SK-N-SH (cell line): ENCODE measurements at regions not wholly inside any gene's neighbourhood (a gene's known extent, or its start where the extent isn't known, plus 50 kb on each side); places are given as distances from the start of the nearest gene placed in this dataset.

Source experiments
- CTCF ChIA-PET: fragments of 300-600, 350-600 bp; formaldehyde crosslinking; extraction: SDS; loops from one replicate; lab custom pipeline; 2021; lab: Yijun Ruan, JAX
- POLR2A ChIA-PET: fragments of 350-600 bp; sonication (Branson Sonifier 250); formaldehyde crosslinking; extraction: SDS; loops from one replicate; lab custom pipeline; 2020; ENCODE audit warnings: antibody characterized with exemption, inconsistent platforms; lab: Yijun Ruan, JAX
- DNase-seq: peaks from one replicate; pipeline ENCODE4 v3.0.0; 2012
- H2AFZ ChIP-seq: fragments of 200-600 bp; sonication (generic); 2 replicates; pipeline ENCODE4 v1.8.1; 2016; ENCODE audit warnings: antibody characterized with exemption, mild to moderate bottlenecking, low read depth
- H3F3A ChIP-seq: fragments of 200-600 bp; sonication (generic); replicated peaks from 2 replicates; pipeline ENCODE3; 2016; ENCODE audit warnings: antibody characterized with exemption, mild to moderate bottlenecking; ENCODE audit not compliant: insufficient read depth
- H3K27ac ChIP-seq, 2 experiments: fragments of 200-500 bp in 1 of 2; fragments of 200-600 bp in 1 of 2; sonication (Bioruptor generic) in 1 of 2; sonication (generic), shearing (Covaris generic) in 1 of 2; 2 replicates each; pipeline versions ENCODE4 v1.5.1 to v1.6.1; 2014 to 2016; ENCODE audit warnings: low read depth in 2 of 2, inconsistent platforms in 1 of 2, low read length in 1 of 2, mild to moderate bottlenecking in 1 of 2, mixed read lengths in 1 of 2
- H3K27me3 ChIP-seq: fragments of 200-600 bp; sonication (generic), shearing (Covaris generic); 2 replicates; pipeline ENCODE4 v1.6.1; 2016; ENCODE audit warnings: mixed run types; ENCODE audit not compliant: insufficient read depth
- H3K36me3 ChIP-seq, 2 experiments: fragments of 200-500 bp in 1 of 2; fragments of 200-600 bp in 1 of 2; sonication (Bioruptor generic) in 1 of 2; sonication (generic) in 1 of 2; replicated peaks in 1 of 2; 2 replicates each; pipeline versions ENCODE3 to v1.5.1; 2014 to 2016; ENCODE audit warnings: low read length in 1 of 2, mild to moderate bottlenecking in 1 of 2; ENCODE audit not compliant: insufficient read depth in 2 of 2, control insufficient read depth in 1 of 2
- H3K4me1 ChIP-seq, 2 experiments: fragments of 200-500 bp in 1 of 2; fragments of 200-600 bp in 1 of 2; sonication (Bioruptor generic) in 1 of 2; sonication (generic), shearing (Covaris generic) in 1 of 2; 2 replicates each; pipeline versions ENCODE4 v1.5.1 to v1.6.1; 2014 to 2016; ENCODE audit warnings: low read depth in 1 of 2, low read length in 1 of 2, mixed run types in 1 of 2; ENCODE audit not compliant: insufficient read depth in 2 of 2, control insufficient read depth in 1 of 2
- H3K4me2 ChIP-seq: fragments of 200-600 bp; sonication (generic), shearing (Covaris generic); 2 replicates; pipeline ENCODE4 v1.6.1; 2017; ENCODE audit warnings: mixed run types
- H3K4me3 ChIP-seq, 2 experiments: fragments of 200-500 bp in 1 of 2; fragments of 200-600 bp in 1 of 2; sonication (Bioruptor generic) in 1 of 2; sonication (generic), shearing (Covaris generic) in 1 of 2; 2 replicates each; pipeline versions ENCODE4 v1.5.1 to v1.8.1; 2014 to 2016; ENCODE audit warnings: low read depth in 2 of 2, inconsistent platforms in 1 of 2, low read length in 1 of 2, mild to moderate bottlenecking in 1 of 2, mixed read lengths in 1 of 2, moderate library complexity in 1 of 2
- H3K79me2 ChIP-seq: fragments of 200-600 bp; sonication (generic); 2 replicates; pipeline ENCODE4 v1.8.1; 2017; ENCODE audit warnings: mild to moderate bottlenecking; ENCODE audit not compliant: insufficient read depth
- H3K9ac ChIP-seq: fragments of 200-600 bp; sonication (generic); 2 replicates; pipeline ENCODE4 v1.6.1; 2017; ENCODE audit warnings: mixed run types
- H3K9me2 ChIP-seq: fragments of 200-600 bp; sonication (generic); 2 replicates; pipeline ENCODE4 v1.6.1; 2017; ENCODE audit warnings: mixed run types
- H3K9me3 ChIP-seq: fragments of 200-600 bp; sonication (generic); 2 replicates; pipeline ENCODE4 v1.6.1; 2017; ENCODE audit warnings: mixed run types, mild to moderate bottlenecking, moderate library complexity
- H4K20me1 ChIP-seq: fragments of 200-600 bp; sonication (generic); 2 replicates; pipeline ENCODE4 v1.6.1; 2017; ENCODE audit warnings: mild to moderate bottlenecking, mixed run types; ENCODE audit not compliant: insufficient read depth
- CHD2 ChIP-seq: fragments of 150-350 bp; IDR thresholded peaks from 2 replicates; pipeline ENCODE4 v1.6.1; 2018; ENCODE audit warnings: low read length; ENCODE audit not compliant: partially characterized antibody
- EP300 ChIP-seq, 2 experiments: IDR thresholded peaks; 2 replicates each; pipeline versions ENCODE4 v1.4.0 to v1.6.1; 2012; ENCODE audit warnings: borderline replicate concordance in 1 of 2, low read depth in 1 of 2, low read length in 1 of 2
- EZH2phosphoT487 ChIP-seq: fragments of 200-600 bp; sonication (generic); IDR thresholded peaks from 2 replicates; pipeline ENCODE4 v1.6.1; 2017; ENCODE audit warnings: low read depth, mixed run types, mild to moderate bottlenecking, antibody characterized with exemption, moderate library complexity, borderline replicate concordance
- FOSL2 ChIP-seq: IDR thresholded peaks from 2 replicates; pipeline ENCODE4 v1.4.0; 2012; ENCODE audit warnings: low read depth, mild to moderate bottlenecking, moderate library complexity, borderline replicate concordance
- FOXM1 ChIP-seq: IDR thresholded peaks from 2 replicates; pipeline ENCODE4 v1.4.0; 2012; ENCODE audit warnings: low read depth, mild to moderate bottlenecking
- JUND ChIP-seq: IDR thresholded peaks from 2 replicates; pipeline ENCODE4 v1.4.0; 2012
- MAX ChIP-seq: IDR thresholded peaks from 2 replicates; pipeline ENCODE4 v1.4.0; 2012; ENCODE audit warnings: low read depth
- MEF2A ChIP-seq: IDR thresholded peaks from 2 replicates; pipeline ENCODE4 v1.4.0; 2012; ENCODE audit warnings: low read depth, borderline replicate concordance
- NFIC ChIP-seq: IDR thresholded peaks from 2 replicates; pipeline ENCODE4 v1.4.0; 2012; ENCODE audit warnings: borderline replicate concordance
- NRF1 ChIP-seq: IDR thresholded peaks from 2 replicates; pipeline ENCODE4 v1.6.1; 2012; ENCODE audit warnings: low read depth, mild to moderate bottlenecking, low read length
- POLR2AphosphoS5 ChIP-seq: IDR thresholded peaks from 2 replicates; pipeline ENCODE4 v1.6.1; 2012; ENCODE audit warnings: low read depth, low read length
- RAD21 ChIP-seq: IDR thresholded peaks from 2 replicates; pipeline ENCODE4 v1.6.1; 2012; ENCODE audit warnings: mild to moderate bottlenecking, low read length
- RCOR1 ChIP-seq: fragments of 150-350 bp; IDR thresholded peaks from 2 replicates; pipeline ENCODE4 v1.6.1; 2017; ENCODE audit warnings: antibody characterized with exemption, low read length
- RFX5 ChIP-seq: IDR thresholded peaks from 2 replicates; pipeline ENCODE4 v1.6.1; 2012; ENCODE audit warnings: mild to moderate bottlenecking, improper control_type of control experiment, low read length
- SIN3A ChIP-seq: IDR thresholded peaks from 2 replicates; pipeline ENCODE4 v1.6.1; 2012; ENCODE audit warnings: low read depth, mild to moderate bottlenecking, low read length, moderate library complexity, borderline replicate concordance
- SMC3 ChIP-seq: IDR thresholded peaks from 2 replicates; pipeline ENCODE4 v1.6.1; 2012; ENCODE audit warnings: low read depth, low read length, improper control_type of control experiment
- TAF1 ChIP-seq: IDR thresholded peaks from 2 replicates; pipeline ENCODE4 v1.6.1; 2012; ENCODE audit warnings: low read depth, mild to moderate bottlenecking, low read length, moderate library complexity, borderline replicate concordance
- TEAD4 ChIP-seq: IDR thresholded peaks from 2 replicates; pipeline ENCODE4 v1.4.0; 2012; ENCODE audit warnings: mild to moderate bottlenecking, borderline replicate concordance; ENCODE audit not compliant: insufficient read depth
- USF2 ChIP-seq: fragments of 150-350 bp; IDR thresholded peaks from 2 replicates; pipeline ENCODE4 v1.6.1; 2017; ENCODE audit warnings: antibody characterized with exemption, low read length, low read depth, borderline replicate concordance
- YY1 ChIP-seq: IDR thresholded peaks from 2 replicates; pipeline ENCODE4 v1.4.0; 2012; ENCODE audit warnings: low read depth, mild to moderate bottlenecking
- WGBS: methylation state at CpG from one replicate; pipeline ENCODE4 v1.1.6; 2017; ENCODE audit warnings: low lambda C conversion rate; 5-methylcytosine and 5-hydroxymethylcytosine counted together
- TF ChIP-seq, protein P1 (sequence below): fragments of 150-350 bp; IDR thresholded peaks from 2 replicates; pipeline ENCODE4 v1.6.1; 2016; ENCODE audit warnings: mild to moderate bottlenecking, low read depth, low read length

DNA sequence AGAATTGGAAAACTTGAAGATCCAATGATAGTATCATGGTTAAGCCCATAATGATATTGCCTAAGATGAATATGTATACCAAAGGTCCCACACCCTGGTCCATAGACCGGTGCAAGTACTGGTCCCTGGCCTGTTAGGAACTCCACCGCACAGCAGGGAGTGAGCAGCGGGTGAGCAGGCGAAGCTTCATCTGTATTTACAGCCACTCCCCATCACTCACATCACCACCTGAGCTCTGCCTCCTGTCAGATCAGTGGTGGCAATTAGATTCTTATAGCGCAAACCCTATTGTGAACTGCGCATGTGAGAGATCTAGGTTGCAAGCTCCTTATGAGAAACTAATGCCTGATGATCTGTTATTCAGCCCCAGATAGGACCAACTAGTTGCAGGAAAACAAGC, 402.4 kb downstream of the EPHA4 start:
- WGBS = 70% methylated on average over 6 of the region's 6 CpGs
- Histone ChIP-seq H3K36me3 (no peaks in the 10 kb centered on the region), H3F3A (no peaks in the 10 kb centered on the region), H3K79me2 (no peaks in the 10 kb centered on the region), H3K27ac (no peak overlapping the region), H3K4me1 (no peaks in the 10 kb centered on the region), H3K9me3 (no peaks in the 10 kb centered on the region), H3K4me2 (no peak overlapping the region), H3K4me3 (no peak overlapping the region), H3K27me3 (no peaks in the 10 kb centered on the region), H2AFZ (no peak overlapping the region), H3K9ac (no peak overlapping the region), H3K9me2 (no peaks in the 10 kb centered on the region), H4K20me1 (no peaks in the 10 kb centered on the region)
- CTCF ChIA-PET = no interaction called here
- DNase-seq = no peak
- POLR2A ChIA-PET = no interaction called here
- TF ChIP-seq CHD2 (no peak), JUND (no peak), RFX5 (no peak), EP300 (IDR thresholded peaks at IDR 0.05; ENCODE audit: borderline replicate concordance in 1 of 2, low read depth in 1 of 2, low read length in 1 of 2) (no peak), FOXM1 (no peak), USF2 (no peak), EZH2phosphoT487 (no peak)
- TF ChIP-seq, protein P1, sequence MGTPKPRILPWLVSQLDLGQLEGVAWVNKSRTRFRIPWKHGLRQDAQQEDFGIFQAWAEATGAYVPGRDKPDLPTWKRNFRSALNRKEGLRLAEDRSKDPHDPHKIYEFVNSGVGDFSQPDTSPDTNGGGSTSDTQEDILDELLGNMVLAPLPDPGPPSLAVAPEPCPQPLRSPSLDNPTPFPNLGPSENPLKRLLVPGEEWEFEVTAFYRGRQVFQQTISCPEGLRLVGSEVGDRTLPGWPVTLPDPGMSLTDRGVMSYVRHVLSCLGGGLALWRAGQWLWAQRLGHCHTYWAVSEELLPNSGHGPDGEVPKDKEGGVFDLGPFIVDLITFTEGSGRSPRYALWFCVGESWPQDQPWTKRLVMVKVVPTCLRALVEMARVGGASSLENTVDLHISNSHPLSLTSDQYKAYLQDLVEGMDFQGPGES = no peak

- no peak overlapping the region for H3K4me2 ChIP-seq
- H3K4me1 ChIP-seq = no peaks in the 10 kb centered on the region
- no peaks in the 10 kb centered on the region for H3K9me2 ChIP-seq
- no peaks in the 10 kb centered on the region for H4K20me1 ChIP-seq
- no peaks in the 10 kb centered on the region for H3K36me3 ChIP-seq
- 0% methylated on average over 1 of the region's 1 CpG for WGBS
- no peak overlapping the region for H3K4me3 ChIP-seq
- no peak overlapping the region for H3K27ac ChIP-seq
- H2AFZ ChIP-seq = no peak overlapping the region
- no peak for DNase-seq
- H3K9me3 ChIP-seq = no peaks in the 10 kb centered on the region
- TF ChIP-seq FOSL2 (no peak), USF2 (no peak), RAD21 (no peak), EP300 (IDR thresholded peaks at IDR 0.05; ENCODE audit: borderline replicate concordance in 1 of 2, low read depth in 1 of 2, low read length in 1 of 2) (no peak), MEF2A (no peak), SMC3 (no peak), MAX (no peak), RCOR1 (no peak), JUND (no peak), NRF1 (no peak), FOXM1 (no peak), SIN3A (no peak), TAF1 (no peak), NFIC (no peak), POLR2AphosphoS5 (no peak), YY1 (no peak), TEAD4 (no peak)
- CTCF ChIA-PET = no interaction called here
- H3K9ac ChIP-seq = no peak overlapping the region
- POLR2A ChIA-PET = no interaction called here
- H3F3A ChIP-seq = no peaks in the 10 kb centered on the region
- no peaks in the 10 kb centered on the region for H3K79me2 ChIP-seq
- H3K27me3 ChIP-seq = no peaks in the 10 kb centered on the region
Measured at GRCh38 chr2:221170548-221170947, 401.6 kb downstream of the EPHA4 start.
